ENCODE measurements at regions not wholly inside any gene's neighbourhood (a gene's known extent, or its start where the extent isn't known, plus 50 kb on each side); places are given as distances from the start of the nearest gene placed in this dataset.
"Not testable (repeated sequence)": the region's sequence is repeated elsewhere in the genome, so short reads cannot be mapped to it uniquely, and the experiment has no call there.

GRCh38 chr1:143727263-143727662 lies 244.5 kb downstream of the FAM72C start:
- POLR2A ChIA-PET, result no interaction called here
- Mint-ChIP-seq H3K9me3 (no peaks in the 10 kb centered on the region), H3K27ac (no peak overlapping the region), H3K4me3 (no peak overlapping the region), H3K4me1 (no peaks in the 10 kb centered on the region), H3K36me3 (ENCODE audit: low read depth) (no peaks in the 10 kb centered on the region), H3K27me3 (peaks cover 23% of the 10 kb centered on the region)
- DNase-seq, result no peak
- CTCF ChIA-PET, result no interaction called here

GRCh38 chr1:143721024-143721373 lies 250.8 kb downstream of the FAM72C start:
- no peaks in the 10 kb centered on the region for H3K9me3 Mint-ChIP-seq
- H3K4me3 Mint-ChIP-seq, result no peak overlapping the region
- H3K27ac Mint-ChIP-seq, result no peak overlapping the region
- H3K36me3 Mint-ChIP-seq (ENCODE audit: low read depth), result no peaks in the 10 kb centered on the region
- no peak for DNase-seq
- CTCF ChIA-PET, result no interaction called here
- no peaks in the 10 kb centered on the region for H3K4me1 Mint-ChIP-seq
- H3K27me3 Mint-ChIP-seq, result peaks cover 32% of the 10 kb centered on the region
- POLR2A ChIA-PET, result no interaction called here

- no peaks in the 10 kb centered on the region for H3K9me3 Mint-ChIP-seq
- H3K4me3 Mint-ChIP-seq, result no peak overlapping the region
- H3K4me1 Mint-ChIP-seq, result no peaks in the 10 kb centered on the region
- peaks cover 32% of the 10 kb centered on the region for H3K27me3 Mint-ChIP-seq
- ChIA-PET POLR2A (no interaction called here), CTCF (no interaction called here)
- no peaks in the 10 kb centered on the region for H3K36me3 Mint-ChIP-seq (ENCODE audit: low read depth)
- H3K27ac Mint-ChIP-seq, result no peak overlapping the region
- DNase-seq, result no peak
Observed at GRCh38 chr1:143720087-143721023, 251.4 kb downstream of the FAM72C start.

GRCh38 chr1:143718524-143718923 lies 253.3 kb downstream of the FAM72C start:
- no peak for DNase-seq
- H3K9me3 Mint-ChIP-seq, result no peaks in the 10 kb centered on the region
- ChIA-PET POLR2A (no interaction called here), CTCF (no interaction called here)
- H3K27ac Mint-ChIP-seq, result no peak overlapping the region
- no peak overlapping the region for H3K4me3 Mint-ChIP-seq
- no peaks in the 10 kb centered on the region for H3K4me1 Mint-ChIP-seq
- H3K27me3 Mint-ChIP-seq, result peaks cover 32% of the 10 kb centered on the region
- H3K36me3 Mint-ChIP-seq (ENCODE audit: low read depth), result no peaks in the 10 kb centered on the region

- no peaks in the 10 kb centered on the region for H3K36me3 Mint-ChIP-seq (ENCODE audit: low read depth)
- no peak overlapping the region for H3K27ac Mint-ChIP-seq
- DNase-seq, result no peak
- CTCF ChIA-PET, result no interaction called here
- no peaks in the 10 kb centered on the region for H3K9me3 Mint-ChIP-seq
- H3K4me1 Mint-ChIP-seq, result no peaks in the 10 kb centered on the region
- peaks cover 32% of the 10 kb centered on the region for H3K27me3 Mint-ChIP-seq
- no peak overlapping the region for H3K4me3 Mint-ChIP-seq
- POLR2A ChIA-PET, result no interaction called here
Observed at GRCh38 chr1:143718021-143718420, 253.8 kb downstream of the FAM72C start.

GRCh38 chr1:143717434-143717833 lies 254.4 kb downstream of the FAM72C start:
- POLR2A ChIA-PET, result no interaction called here

GRCh38 chr1:143714913-143715312 lies 256.9 kb downstream of the FAM72C start:
- H3K4me3 Mint-ChIP-seq; DNase-seq; H3K4me1 Mint-ChIP-seq; H3K9me3 Mint-ChIP-seq; H3K36me3 Mint-ChIP-seq (ENCODE audit: low read depth); H3K27ac Mint-ChIP-seq; CTCF ChIA-PET; POLR2A ChIA-PET: not testable (repeated sequence)
- H3K27me3 Mint-ChIP-seq, result peaks cover 20% of the 10 kb centered on the region

More at GRCh38 chr1:143717434-143717833, 254.4 kb downstream of the FAM72C start:
- H3K9me3 Mint-ChIP-seq, result no peaks in the 10 kb centered on the region
- H3K27ac Mint-ChIP-seq, result no peak overlapping the region
- H3K27me3 Mint-ChIP-seq, result peaks cover 30% of the 10 kb centered on the region
- H3K4me1 Mint-ChIP-seq, result no peaks in the 10 kb centered on the region
- H3K36me3 Mint-ChIP-seq (ENCODE audit: low read depth), result no peaks in the 10 kb centered on the region
- H3K4me3 Mint-ChIP-seq, result no peak overlapping the region
- DNase-seq, result no peak
- CTCF ChIA-PET, result no interaction called here

GRCh38 chr1:143709606-143710259 lies 262.1 kb downstream of the FAM72C start:
- H3K9me3 Mint-ChIP-seq; CTCF ChIA-PET; H3K27ac Mint-ChIP-seq; H3K4me3 Mint-ChIP-seq; H3K4me1 Mint-ChIP-seq; POLR2A ChIA-PET; H3K36me3 Mint-ChIP-seq (ENCODE audit: low read depth): not testable (repeated sequence)
- DNase-seq, result peak; percentile 8
- peaks cover 22% of the 10 kb centered on the region for H3K27me3 Mint-ChIP-seq

GRCh38 chr1:143702739-143703138 lies 269.0 kb downstream of the FAM72C start:
- H3K36me3 Mint-ChIP-seq (ENCODE audit: low read depth); POLR2A ChIA-PET; CTCF ChIA-PET; H3K27ac Mint-ChIP-seq; H3K9me3 Mint-ChIP-seq; H3K4me1 Mint-ChIP-seq; H3K4me3 Mint-ChIP-seq; DNase-seq: not testable (repeated sequence)
- peaks cover 37% of the 10 kb centered on the region for H3K27me3 Mint-ChIP-seq

- Mint-ChIP-seq H3K27me3 (peaks cover 48% of the 10 kb centered on the region), H3K4me3 (no peak overlapping the region), H3K4me1 (peaks cover 4% of the 10 kb centered on the region), H3K27ac (no peak overlapping the region), H3K9me3 (peaks cover 2% of the 10 kb centered on the region), H3K36me3 (ENCODE audit: low read depth) (peaks cover 4% of the 10 kb centered on the region)
- ChIA-PET CTCF (interaction anchor here (0.6 kb wide), 1 partner anchor 13 kb away, joined by 3 read pairs; no protein-coding TSS in a partner anchor), POLR2A (no interaction called here)
- DNase-seq, result no peak
Observed at GRCh38 chr1:143699731-143700130, 272.1 kb downstream of the FAM72C start.

GRCh38 chr1:143699115-143699514 lies 272.7 kb downstream of the FAM72C start:
- Mint-ChIP-seq H3K27me3 (peaks cover 54% of the 10 kb centered on the region), H3K4me1 (peaks cover 4% of the 10 kb centered on the region), H3K36me3 (ENCODE audit: low read depth) (peaks cover 4% of the 10 kb centered on the region), H3K27ac (peak overlapping the region; percentile 25), H3K4me3 (no peak overlapping the region), H3K9me3 (peaks cover 2% of the 10 kb centered on the region)
- DNase-seq, result no peak
- ChIA-PET CTCF (interaction anchor here (0.6 kb wide), 1 partner anchor 14 kb away, joined by 3 read pairs; no protein-coding TSS in a partner anchor), POLR2A (no interaction called here)

GRCh38 chr1:143698016-143698415 lies 273.8 kb downstream of the FAM72C start:
- no peak for DNase-seq
- peaks cover 64% of the 10 kb centered on the region for H3K27me3 Mint-ChIP-seq
- H3K36me3 Mint-ChIP-seq (ENCODE audit: low read depth), result peaks cover 4% of the 10 kb centered on the region
- H3K4me3 Mint-ChIP-seq, result no peak overlapping the region
- ChIA-PET CTCF (no interaction called here), POLR2A (no interaction called here)
- H3K9me3 Mint-ChIP-seq, result peaks cover 2% of the 10 kb centered on the region
- peaks cover 4% of the 10 kb centered on the region for H3K4me1 Mint-ChIP-seq
- no peak overlapping the region for H3K27ac Mint-ChIP-seq

- Mint-ChIP-seq H3K27me3 (peaks cover 71% of the 10 kb centered on the region), H3K27ac (no peak overlapping the region), H3K36me3 (ENCODE audit: low read depth) (peaks cover 4% of the 10 kb centered on the region), H3K4me1 (peaks cover 3% of the 10 kb centered on the region), H3K4me3 (no peak overlapping the region), H3K9me3 (no peaks in the 10 kb centered on the region)
- DNase-seq, result no peak
- ChIA-PET CTCF (no interaction called here), POLR2A (no interaction called here)
Observed at GRCh38 chr1:143694085-143694484, 277.7 kb downstream of the FAM72C start.

Data from activated CD4-positive, alpha-beta T cell treated with anti-CD3 and anti-CD28 coated beads, Interleukin-2, amount 10 ng/mL, durations not matched to agents 7 days and 5 days (primary cell).